Progenitor cell of endocrine pancreas (in vitro differentiated cells): ENCODE measurements at regions not wholly inside any gene's neighbourhood (a gene's known extent, or its start where the extent isn't known, plus 50 kb on each side); places are given as distances from the start of the nearest gene placed in this dataset.

Source experiments
- DNase-seq: peaks from one replicate; pipeline ENCODE4 v3.0.0; 2021; ENCODE audit warnings: low spot score; ENCODE audit not compliant: unreplicated experiment
- H3K27ac Mint-ChIP-seq: 2 replicates; pipeline ENCODE4 v1.8.0; 2021; ENCODE audit warnings: mild to moderate bottlenecking, moderate library complexity, mixed read lengths
- H3K27me3 Mint-ChIP-seq: 2 replicates; pipeline ENCODE4 v1.8.0; 2021; ENCODE audit warnings: mixed read lengths
- H3K36me3 Mint-ChIP-seq: 2 replicates; pipeline ENCODE4 v1.8.0; 2022; ENCODE audit warnings: mixed read lengths; ENCODE audit not compliant: insufficient read depth
- H3K4me1 Mint-ChIP-seq: 2 replicates; pipeline ENCODE4 v1.8.0; 2021; ENCODE audit warnings: low read depth, mixed read lengths
- H3K4me3 Mint-ChIP-seq: 2 replicates; pipeline ENCODE4 v1.8.0; 2021; ENCODE audit warnings: low read depth, mild to moderate bottlenecking, moderate library complexity, mixed read lengths
- H3K9me3 Mint-ChIP-seq: 2 replicates; pipeline ENCODE4 v1.8.0; 2021; ENCODE audit warnings: low read depth, mixed read lengths
- TF ChIP-seq, protein P1 (sequence below): fragments of 200-600 bp; sonication (generic); IDR thresholded peaks from one replicate; pipeline ENCODE4 v1.5.0; 2021; ENCODE audit warnings: antibody characterized with exemption, mild to moderate bottlenecking; ENCODE audit not compliant: unreplicated experiment

DNA sequence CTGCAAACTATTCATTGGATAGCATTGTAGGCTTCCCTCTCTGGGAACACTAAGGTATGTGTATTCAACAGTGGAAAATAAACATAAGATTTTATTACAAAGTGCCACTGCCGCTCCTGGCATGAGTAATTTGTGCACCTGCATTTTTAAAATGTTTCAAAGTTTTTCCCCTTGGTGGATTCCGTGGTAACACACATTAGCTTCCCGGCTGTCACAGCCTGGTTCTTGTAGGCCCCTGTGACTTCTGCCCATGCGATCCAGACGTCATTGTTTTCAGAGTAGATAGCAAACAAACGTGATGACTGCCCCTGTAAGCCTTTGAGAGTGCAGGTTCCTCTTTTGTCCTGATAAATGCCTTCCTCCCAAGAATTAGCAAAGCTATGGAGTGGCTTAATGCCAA is 421.0 kb downstream of the ZNF521 start:
- H3K27ac Mint-ChIP-seq: peak overlapping the region; percentile 34
- no peak overlapping the region for H3K4me3 Mint-ChIP-seq
- H3K27me3 Mint-ChIP-seq: peaks cover 63% of the 10 kb centered on the region
- TF ChIP-seq, protein P1, sequence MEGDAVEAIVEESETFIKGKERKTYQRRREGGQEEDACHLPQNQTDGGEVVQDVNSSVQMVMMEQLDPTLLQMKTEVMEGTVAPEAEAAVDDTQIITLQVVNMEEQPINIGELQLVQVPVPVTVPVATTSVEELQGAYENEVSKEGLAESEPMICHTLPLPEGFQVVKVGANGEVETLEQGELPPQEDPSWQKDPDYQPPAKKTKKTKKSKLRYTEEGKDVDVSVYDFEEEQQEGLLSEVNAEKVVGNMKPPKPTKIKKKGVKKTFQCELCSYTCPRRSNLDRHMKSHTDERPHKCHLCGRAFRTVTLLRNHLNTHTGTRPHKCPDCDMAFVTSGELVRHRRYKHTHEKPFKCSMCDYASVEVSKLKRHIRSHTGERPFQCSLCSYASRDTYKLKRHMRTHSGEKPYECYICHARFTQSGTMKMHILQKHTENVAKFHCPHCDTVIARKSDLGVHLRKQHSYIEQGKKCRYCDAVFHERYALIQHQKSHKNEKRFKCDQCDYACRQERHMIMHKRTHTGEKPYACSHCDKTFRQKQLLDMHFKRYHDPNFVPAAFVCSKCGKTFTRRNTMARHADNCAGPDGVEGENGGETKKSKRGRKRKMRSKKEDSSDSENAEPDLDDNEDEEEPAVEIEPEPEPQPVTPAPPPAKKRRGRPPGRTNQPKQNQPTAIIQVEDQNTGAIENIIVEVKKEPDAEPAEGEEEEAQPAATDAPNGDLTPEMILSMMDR: no peak
- no peaks in the 10 kb centered on the region for H3K9me3 Mint-ChIP-seq
- H3K36me3 Mint-ChIP-seq: no peaks in the 10 kb centered on the region
- no peak for DNase-seq
- peaks cover 34% of the 10 kb centered on the region for H3K4me1 Mint-ChIP-seq

DNA sequence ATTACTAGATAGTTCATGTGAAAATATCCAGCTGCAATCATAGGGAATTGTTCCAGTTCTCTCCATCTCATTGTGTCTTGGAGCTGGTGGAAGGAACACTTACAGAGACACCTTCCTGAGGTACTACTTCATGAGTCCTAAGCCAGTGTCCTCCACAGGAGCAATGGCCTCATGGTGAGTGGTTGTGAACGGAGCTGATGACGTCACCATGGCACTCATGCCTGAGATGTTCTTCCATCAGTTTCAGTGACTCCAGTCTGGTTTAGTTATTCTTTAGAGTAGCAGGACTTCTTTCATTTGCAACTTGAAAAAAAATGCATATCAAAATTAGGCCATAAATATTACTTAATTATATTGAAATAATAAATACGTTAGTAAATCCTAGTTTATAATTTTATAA is 418.6 kb downstream of the ZNF521 start:
- Mint-ChIP-seq H3K4me1 (peaks cover 20% of the 10 kb centered on the region), H3K4me3 (no peak overlapping the region), H3K27me3 (peaks cover 68% of the 10 kb centered on the region), H3K27ac (no peak overlapping the region), H3K36me3 (no peaks in the 10 kb centered on the region), H3K9me3 (no peaks in the 10 kb centered on the region)
- TF ChIP-seq, protein P1: no peak
- no peak for DNase-seq

GRCh38 chr18:24934258-24934932 is 417.6 kb downstream of the ZNF521 start:
- no peak for DNase-seq
- TF ChIP-seq, protein P1: no peak
- H3K4me3 Mint-ChIP-seq: no peak overlapping the region
- no peak overlapping the region for H3K27ac Mint-ChIP-seq
- no peaks in the 10 kb centered on the region for H3K9me3 Mint-ChIP-seq
- peaks cover 63% of the 10 kb centered on the region for H3K27me3 Mint-ChIP-seq
- H3K4me1 Mint-ChIP-seq: peaks cover 15% of the 10 kb centered on the region
- H3K36me3 Mint-ChIP-seq: no peaks in the 10 kb centered on the region

DNA sequence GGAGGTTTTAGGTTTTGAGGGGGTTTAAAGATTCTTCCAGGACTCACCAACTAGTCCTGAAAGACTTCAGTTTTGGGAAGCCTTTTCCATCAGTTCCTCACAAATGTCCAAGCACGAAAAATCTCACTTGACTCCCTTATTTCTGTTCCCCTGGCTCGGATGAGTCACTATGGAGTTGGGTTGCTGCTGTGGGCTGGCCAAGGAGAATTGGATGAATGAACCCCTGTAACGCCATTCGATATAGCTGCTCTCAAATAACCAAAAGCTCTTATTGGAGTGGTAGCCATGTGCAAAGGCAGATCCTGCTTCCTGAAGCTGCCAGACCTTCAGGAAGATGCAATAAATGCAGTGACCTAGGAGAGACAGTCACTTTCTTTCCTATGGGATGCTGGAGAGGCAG is 417.0 kb downstream of the ZNF521 start:
- H3K27ac Mint-ChIP-seq: no peak overlapping the region
- H3K4me1 Mint-ChIP-seq: peaks cover 15% of the 10 kb centered on the region
- TF ChIP-seq, protein P1: no peak
- no peaks in the 10 kb centered on the region for H3K9me3 Mint-ChIP-seq
- no peaks in the 10 kb centered on the region for H3K36me3 Mint-ChIP-seq
- H3K27me3 Mint-ChIP-seq: peaks cover 64% of the 10 kb centered on the region
- no peak overlapping the region for H3K4me3 Mint-ChIP-seq
- no peak for DNase-seq

- no peak for DNase-seq
- Mint-ChIP-seq H3K27me3 (peaks cover 62% of the 10 kb centered on the region), H3K4me3 (no peak overlapping the region), H3K27ac (no peak overlapping the region), H3K36me3 (no peaks in the 10 kb centered on the region), H3K4me1 (peaks cover 11% of the 10 kb centered on the region), H3K9me3 (no peaks in the 10 kb centered on the region)
- TF ChIP-seq, protein P1: no peak
These were observed 416.1 kb downstream of the ZNF521 start for GRCh38 chr18:24935896-24936295.
